Mucosa of rectum (tissue), 2 donors: ENCODE measurements at regions not wholly inside any gene's neighbourhood (a gene's known extent, or its start where the extent isn't known, plus 50 kb on each side); places are given as distances from the start of the nearest gene placed in this dataset.

Experiments used
- H3K27ac ChIP-seq, 2 donors: one replicate each; pipeline ENCODE4 v1.7.0; 2013; ENCODE audit warnings: inconsistent platforms in 2 of 2, low read depth in 2 of 2, low read length in 2 of 2
- H3K27me3 ChIP-seq, 2 donors: one replicate each; pipeline ENCODE4 v1.7.0; 2013; ENCODE audit warnings: low read length in 2 of 2; ENCODE audit not compliant: control insufficient read depth in 2 of 2, insufficient read depth in 2 of 2
- H3K36me3 ChIP-seq, 2 donors: one replicate each; pipeline ENCODE4 v1.7.0; 2013; ENCODE audit warnings: low read length in 2 of 2; ENCODE audit not compliant: control insufficient read depth in 2 of 2, insufficient read depth in 2 of 2
- H3K4me1 ChIP-seq, 2 donors: one replicate each; pipeline ENCODE4 v1.7.0; 2013; ENCODE audit warnings: low read length in 2 of 2, mild to moderate bottlenecking in 1 of 2; ENCODE audit not compliant: control insufficient read depth in 2 of 2, insufficient read depth in 2 of 2
- H3K4me3 ChIP-seq, 2 donors: one replicate each; pipeline ENCODE4 v1.7.0; 2013; ENCODE audit warnings: low read length in 2 of 2
- H3K9ac ChIP-seq, 2 donors: one replicate each; pipeline ENCODE4 v1.7.0; 2013; ENCODE audit warnings: low read length in 2 of 2, low read depth in 1 of 2, mild to moderate bottlenecking in 1 of 2
- H3K9me3 ChIP-seq, 2 donors: one replicate each; pipeline ENCODE4 v1.7.0; 2013; ENCODE audit warnings: low read length in 2 of 2; ENCODE audit not compliant: control insufficient read depth in 2 of 2
- donor health status: healthy.
- donor health status: Normal muscosa, but diverticular disease.

DNA sequence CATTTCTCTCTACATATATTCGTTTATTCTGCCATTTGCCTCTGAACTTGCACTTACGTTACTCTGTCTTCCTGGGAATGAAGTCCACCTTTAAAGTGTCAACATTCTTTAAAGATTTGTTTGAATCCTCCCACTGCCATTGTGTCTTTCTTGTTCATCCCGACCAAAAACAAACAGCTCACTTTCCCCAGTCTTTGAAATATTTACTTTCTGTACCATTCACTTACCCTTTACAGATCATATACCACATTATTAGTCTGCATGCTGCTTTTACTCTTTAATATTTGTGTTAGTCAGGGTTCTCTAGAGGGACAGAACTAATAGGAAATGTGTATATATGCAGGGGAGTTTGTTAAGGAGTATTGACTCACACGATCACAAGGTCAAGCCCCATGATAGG, 176.6 kb upstream of the STARD13 start:
- H3K27ac ChIP-seq = no peak overlapping the region
- no peak overlapping the region for H3K9ac ChIP-seq
- H3K4me3 ChIP-seq = no peak overlapping the region
- no peaks in the 10 kb centered on the region for H3K36me3 ChIP-seq
- no peaks in the 10 kb centered on the region for H3K4me1 ChIP-seq
- no peaks in the 10 kb centered on the region for H3K27me3 ChIP-seq
- no peaks in the 10 kb centered on the region for H3K9me3 ChIP-seq

DNA sequence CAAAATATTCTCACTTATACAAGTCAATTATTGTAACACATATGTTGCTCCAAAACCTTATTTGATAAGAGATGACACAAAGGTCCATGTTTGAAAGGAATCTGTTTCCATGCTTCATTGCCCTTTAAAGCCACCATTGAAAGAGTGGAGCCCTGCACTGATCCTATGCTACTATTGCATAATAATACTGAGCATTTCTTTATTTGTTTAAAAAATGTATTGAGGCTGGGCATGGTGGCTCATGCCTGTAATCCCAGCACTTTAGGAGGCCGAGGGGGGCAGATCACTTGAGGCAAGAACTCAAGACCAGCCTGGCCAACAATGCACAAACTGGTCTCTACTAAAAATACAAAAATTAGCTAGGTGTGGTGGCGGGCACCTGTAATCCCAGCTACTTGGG, 178.8 kb upstream of the STARD13 start:
- no peak overlapping the region for H3K9ac ChIP-seq
- no peak overlapping the region for H3K27ac ChIP-seq
- no peaks in the 10 kb centered on the region for H3K36me3 ChIP-seq
- no peaks in the 10 kb centered on the region for H3K9me3 ChIP-seq
- H3K4me1 ChIP-seq = no peaks in the 10 kb centered on the region
- no peaks in the 10 kb centered on the region for H3K27me3 ChIP-seq
- no peak overlapping the region for H3K4me3 ChIP-seq

- H3K36me3 ChIP-seq = no peaks in the 10 kb centered on the region
- H3K27me3 ChIP-seq = no peaks in the 10 kb centered on the region
- H3K9me3 ChIP-seq = no peaks in the 10 kb centered on the region
- H3K4me1 ChIP-seq = no peaks in the 10 kb centered on the region
- no peak overlapping the region for H3K4me3 ChIP-seq
- H3K9ac ChIP-seq = no peak overlapping the region
- no peak overlapping the region for H3K27ac ChIP-seq
These were observed 180.7 kb upstream of the STARD13 start for GRCh38 chr13:33466262-33466661.

DNA sequence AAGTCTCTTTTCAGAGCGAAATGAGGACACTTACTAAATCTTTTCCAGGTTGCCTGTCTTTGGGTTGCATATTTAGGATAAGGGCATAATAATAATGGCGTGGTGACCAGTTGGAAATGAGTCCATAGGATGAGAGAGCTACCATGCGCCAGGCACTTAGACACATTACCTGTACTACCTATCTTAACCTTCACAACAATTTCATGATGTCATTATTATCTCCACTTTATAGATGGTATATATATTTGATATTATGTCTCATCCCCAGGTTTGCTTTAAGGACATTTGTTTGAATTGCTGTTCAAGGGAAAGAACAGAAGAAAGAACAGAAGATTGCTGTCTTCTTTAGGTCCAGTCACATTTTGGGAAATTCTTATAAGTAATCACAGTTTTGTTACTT, 182.0 kb upstream of the STARD13 start:
- Histone ChIP-seq H3K36me3 (no peaks in the 10 kb centered on the region), H3K4me3 (no peak overlapping the region), H3K4me1 (no peaks in the 10 kb centered on the region), H3K9ac (no peak overlapping the region), H3K9me3 (no peaks in the 10 kb centered on the region), H3K27me3 (no peaks in the 10 kb centered on the region), H3K27ac (no peak overlapping the region)

- Histone ChIP-seq H3K9me3 (no peaks in the 10 kb centered on the region), H3K36me3 (no peaks in the 10 kb centered on the region), H3K27ac (no peak overlapping the region), H3K27me3 (no peaks in the 10 kb centered on the region), H3K4me3 (no peak overlapping the region), H3K4me1 (no peaks in the 10 kb centered on the region), H3K9ac (no peak overlapping the region)
These were observed 185.6 kb upstream of the STARD13 start for GRCh38 chr13:33471204-33471603.

GRCh38 chr13:33472446-33472845, 186.9 kb upstream of the STARD13 start:
- Histone ChIP-seq H3K4me3 (no peak overlapping the region), H3K9ac (no peak overlapping the region), H3K9me3 (peaks cover 0 to 1% of the 10 kb centered on the region in 2 donors), H3K36me3 (no peaks in the 10 kb centered on the region), H3K27ac (no peak overlapping the region), H3K27me3 (no peaks in the 10 kb centered on the region), H3K4me1 (no peaks in the 10 kb centered on the region)

DNA sequence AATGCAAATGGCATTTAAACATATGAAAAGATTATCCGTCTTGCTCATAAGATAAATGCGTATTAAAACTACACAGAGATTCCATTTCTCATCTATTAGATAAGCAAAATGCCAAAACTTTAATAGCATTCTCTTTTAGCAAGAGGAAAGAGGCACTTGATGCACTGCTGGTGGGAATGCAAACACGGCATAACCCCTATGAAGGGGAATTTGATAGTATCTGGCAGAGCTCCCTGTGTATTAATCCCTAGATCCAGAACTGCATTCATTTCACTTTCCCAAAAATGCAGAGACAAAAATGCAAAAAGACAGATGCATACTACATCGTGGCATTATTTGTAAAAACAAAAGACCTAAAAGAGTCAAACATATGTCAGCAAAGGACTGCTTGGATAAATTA, 193.6 kb upstream of the STARD13 start:
- no peaks in the 10 kb centered on the region for H3K36me3 ChIP-seq
- no peak overlapping the region for H3K9ac ChIP-seq
- no peak overlapping the region for H3K4me3 ChIP-seq

DNA sequence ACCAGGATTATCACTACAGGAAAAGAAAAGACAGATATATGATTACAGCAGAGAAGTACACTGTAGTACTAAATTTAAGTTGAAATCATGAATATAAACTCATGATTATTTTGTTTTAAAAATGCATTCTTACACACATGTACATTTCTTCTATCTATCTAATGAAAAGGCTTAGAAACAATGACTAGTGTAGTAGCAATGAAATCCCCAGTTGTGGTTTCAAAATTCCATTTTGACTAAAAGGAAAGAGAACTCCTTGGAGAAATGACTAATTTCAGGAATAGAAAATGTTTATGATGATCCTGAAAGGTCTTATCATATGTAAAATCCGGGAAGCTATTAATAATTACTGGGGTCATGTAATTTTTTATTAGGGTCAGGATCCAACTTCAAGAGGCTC, 195.0 kb upstream of the STARD13 start:
- H3K36me3 ChIP-seq = no peaks in the 10 kb centered on the region

More for the DNA sequence above, 193.6 kb upstream of the STARD13 start:
- H3K9me3 ChIP-seq = peaks cover 3 to 8% of the 10 kb centered on the region in 2 donors
- no peaks in the 10 kb centered on the region for H3K4me1 ChIP-seq
- H3K27ac ChIP-seq = no peak overlapping the region
- no peaks in the 10 kb centered on the region for H3K27me3 ChIP-seq

GRCh38 chr13:33483471-33483870, 197.9 kb upstream of the STARD13 start:
- no peaks in the 10 kb centered on the region for H3K27me3 ChIP-seq
- no peaks in the 10 kb centered on the region for H3K9me3 ChIP-seq
- no peaks in the 10 kb centered on the region for H3K4me1 ChIP-seq
- H3K4me3 ChIP-seq = no peak overlapping the region
- H3K9ac ChIP-seq = no peak overlapping the region
- H3K36me3 ChIP-seq = no peaks in the 10 kb centered on the region
- H3K27ac ChIP-seq = no peak overlapping the region

More for the DNA sequence above, 195.0 kb upstream of the STARD13 start:
- Histone ChIP-seq H3K27me3 (no peaks in the 10 kb centered on the region), H3K9me3 (peaks cover 3 to 8% of the 10 kb centered on the region in 2 donors), H3K4me1 (no peaks in the 10 kb centered on the region), H3K9ac (no peak overlapping the region), H3K27ac (no peak overlapping the region), H3K4me3 (no peak overlapping the region)

- no peak overlapping the region for H3K9ac ChIP-seq
- no peaks in the 10 kb centered on the region for H3K9me3 ChIP-seq
- no peaks in the 10 kb centered on the region for H3K36me3 ChIP-seq
- H3K4me1 ChIP-seq = no peaks in the 10 kb centered on the region
- no peak overlapping the region for H3K4me3 ChIP-seq
- no peak overlapping the region for H3K27ac ChIP-seq
- H3K27me3 ChIP-seq = no peaks in the 10 kb centered on the region
These were observed 199.7 kb upstream of the STARD13 start for GRCh38 chr13:33485247-33485646.
